Neural cell (in vitro differentiated cells): ENCODE measurements at regions not wholly inside any gene's neighbourhood (a gene's known extent, or its start where the extent isn't known, plus 50 kb on each side); places are given as distances from the start of the nearest gene placed in this dataset.

ENCODE experiments used
- CTCF ChIP-seq: fragments of 450-650 bp; IDR thresholded peaks from 2 replicates; pipeline ENCODE4 v1.5.1; 2014; ENCODE audit warnings: antibody characterized with exemption, mild to moderate bottlenecking, moderate library complexity; ENCODE audit not compliant: poor library complexity, severe bottlenecking
- EP300 ChIP-seq: fragments of 450-650 bp; conservative IDR thresholded peaks from 2 replicates; pipeline ENCODE4 v1.6.1; 2014; ENCODE audit warnings: antibody characterized with exemption, mild to moderate bottlenecking, moderate library complexity; ENCODE audit not compliant: poor library complexity, severe bottlenecking
- EZH2 ChIP-seq: fragments of 200-600, 300-800 bp; shearing (Covaris generic), sonication (generic); IDR thresholded peaks from 2 replicates; pipeline ENCODE4 v1.6.1; 2014; ENCODE audit warnings: antibody characterized with exemption, low read length, borderline replicate concordance, mild to moderate bottlenecking; ENCODE audit not compliant: insufficient read depth, poor library complexity, severe bottlenecking
- MXI1 ChIP-seq: fragments of 450-650 bp; conservative IDR thresholded peaks from 2 replicates; pipeline ENCODE4 v1.6.1; 2014; ENCODE audit warnings: antibody characterized with exemption, mild to moderate bottlenecking; ENCODE audit not compliant: poor library complexity, severe bottlenecking
- POLR2AphosphoS5 ChIP-seq: IDR thresholded peaks from 2 replicates; pipeline ENCODE4 v1.6.1; 2012
- RAD21 ChIP-seq: fragments of 450-650 bp; conservative IDR thresholded peaks from 2 replicates; pipeline ENCODE4 v1.6.1; 2014; ENCODE audit warnings: antibody characterized with exemption, mild to moderate bottlenecking, moderate library complexity
- REST ChIP-seq: IDR thresholded peaks from 2 replicates; pipeline ENCODE4 v1.6.1; 2012; ENCODE audit warnings: borderline replicate concordance
- TAF1 ChIP-seq: IDR thresholded peaks from 2 replicates; pipeline ENCODE4 v1.6.1; 2012; ENCODE audit warnings: low read depth

GRCh38 chr2:129458436-129458835 is 521.0 kb upstream of the RAB6C start:
- TF ChIP-seq CTCF = no peak
- no peak for TF ChIP-seq MXI1
- no peak for TF ChIP-seq RAD21
- TF ChIP-seq EP300 = no peak
- no peak for TF ChIP-seq POLR2AphosphoS5
- TF ChIP-seq TAF1 = no peak
- no peak for TF ChIP-seq EZH2
- no peak for TF ChIP-seq REST
